Keratinocyte (primary cell): ENCODE measurements at regions not wholly inside any gene's neighbourhood (a gene's known extent, or its start where the extent isn't known, plus 50 kb on each side); places are given as distances from the start of the nearest gene placed in this dataset.

Source experiments
- CTCF ChIP-seq, 3 experiments: IDR thresholded peaks in 1 of 3; conservative IDR thresholded peaks in 1 of 3; optimal IDR thresholded peaks in 1 of 3; 2 replicates in 2 of 3; 3 replicates in 1 of 3; pipeline versions ENCODE3 to v1.5.1; 2011; ENCODE audit warnings: low read length in 3 of 3, mild to moderate bottlenecking in 3 of 3, moderate library complexity in 2 of 3, control low read depth in 1 of 3, inconsistent platforms in 1 of 3; ENCODE audit not compliant: insufficient read depth in 2 of 3; ENCODE audit errors: extremely low read depth in 1 of 3
- EZH2 ChIP-seq: IDR thresholded peaks from one replicate; pipeline ENCODE4 v1.6.1; 2012; ENCODE audit warnings: inconsistent platforms, mild to moderate bottlenecking, low read length, moderate library complexity

DNA sequence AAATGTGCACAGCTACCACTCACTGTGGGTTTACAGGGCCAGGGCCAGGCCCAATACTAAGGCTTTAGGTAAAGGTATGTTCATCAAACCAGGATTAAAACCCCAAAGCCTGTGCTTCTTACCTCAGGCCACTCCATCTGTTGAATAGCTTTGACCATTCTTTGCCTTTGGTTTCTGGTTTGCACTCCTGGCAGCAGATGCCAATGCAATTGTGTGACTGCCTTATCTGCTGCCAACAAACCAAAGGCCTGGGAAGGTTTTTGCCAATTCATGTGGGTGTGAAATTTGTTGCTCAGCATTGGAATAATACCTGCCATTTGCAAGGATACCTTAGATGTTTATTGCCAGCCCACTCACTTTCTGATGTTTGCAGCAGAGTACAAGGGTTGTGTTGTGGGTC is 221.6 kb downstream of the C12orf75 start:
- TF ChIP-seq CTCF (optimal IDR thresholded peaks at IDR 0.05 in 1 of 3, IDR thresholded peaks at IDR 0.05 in 1 of 3, conservative IDR thresholded peaks at IDR 0.05 in 1 of 3; ENCODE audit: extremely low read depth in 1 of 3, insufficient read depth in 2 of 3, low read length in 3 of 3) (no peak), EZH2 (no peak)
